NCI-H2196 treated with DMSO at 0.1 percent for 48 hours (cell line): ENCODE measurements at regions not wholly inside any gene's neighbourhood (a gene's known extent, or its start where the extent isn't known, plus 50 kb on each side); places are given as distances from the start of the nearest gene placed in this dataset.

Experiments
- DNase-seq: peaks from one replicate; lab custom pipeline; 2025; ENCODE audit not compliant: unreplicated experiment; lab: John Stamatoyannopoulos, UW

GRCh38 chr11:116420770-116421528 lies 351.8 kb downstream of the BUD13 start:
- DNase-seq = no peak

DNA sequence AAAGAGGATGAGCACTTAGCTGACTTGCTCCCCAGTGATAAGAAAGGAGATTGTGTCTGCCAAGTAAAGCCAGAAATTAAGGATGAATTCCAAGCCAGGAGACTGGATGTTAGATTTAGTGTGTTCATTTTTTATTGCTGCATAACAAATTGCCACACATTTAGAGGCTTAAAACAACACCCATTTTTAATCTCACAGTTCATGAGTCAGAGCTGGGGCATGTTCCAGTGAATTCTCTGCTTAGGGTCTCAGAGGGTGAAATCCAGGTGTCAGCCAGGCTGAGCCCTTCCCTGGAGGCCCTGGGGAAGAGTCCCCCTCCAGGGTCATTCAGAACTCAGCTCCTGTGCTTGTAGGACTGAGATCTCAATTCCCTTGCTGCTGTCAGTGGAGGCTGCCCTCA lies 352.8 kb downstream of the BUD13 start:
- DNase-seq = no peak

DNA sequence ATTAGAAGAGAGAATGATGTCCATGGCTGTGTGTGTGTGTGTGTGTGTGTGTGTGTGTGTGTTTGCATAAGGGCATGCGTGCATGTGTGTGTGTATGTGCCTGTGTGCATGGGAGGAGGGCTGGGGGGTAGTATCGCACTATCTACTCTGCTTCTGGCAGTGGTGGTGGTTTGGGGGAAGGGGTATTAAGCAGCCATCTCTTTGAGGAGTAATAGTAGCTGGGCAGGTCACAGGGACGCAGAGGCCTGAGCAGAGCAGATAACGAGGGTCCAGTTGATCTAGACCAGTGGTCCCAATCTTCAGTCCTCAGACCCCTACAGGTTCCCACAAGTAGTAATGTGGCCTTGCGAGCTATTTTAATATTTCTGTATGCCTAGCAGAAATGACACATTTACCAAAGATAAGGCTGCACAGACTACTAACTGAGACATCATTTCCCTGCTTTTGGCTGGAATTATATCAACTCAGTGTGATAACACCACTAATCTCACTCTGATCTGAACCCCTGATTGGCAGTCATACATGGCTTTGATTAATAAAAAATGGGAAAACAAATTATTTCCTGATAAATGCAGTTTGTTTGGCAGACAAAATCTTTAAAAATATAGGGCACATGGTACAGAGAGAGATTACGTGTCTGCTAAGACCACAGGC lies 354.3 kb downstream of the BUD13 start:
- no peak for DNase-seq

- DNase-seq = no peak
Measured at GRCh38 chr11:116416852-116417251, 355.9 kb downstream of the BUD13 start.

GRCh38 chr11:116415095-116415494 lies 357.7 kb downstream of the BUD13 start:
- DNase-seq = no peak

DNA sequence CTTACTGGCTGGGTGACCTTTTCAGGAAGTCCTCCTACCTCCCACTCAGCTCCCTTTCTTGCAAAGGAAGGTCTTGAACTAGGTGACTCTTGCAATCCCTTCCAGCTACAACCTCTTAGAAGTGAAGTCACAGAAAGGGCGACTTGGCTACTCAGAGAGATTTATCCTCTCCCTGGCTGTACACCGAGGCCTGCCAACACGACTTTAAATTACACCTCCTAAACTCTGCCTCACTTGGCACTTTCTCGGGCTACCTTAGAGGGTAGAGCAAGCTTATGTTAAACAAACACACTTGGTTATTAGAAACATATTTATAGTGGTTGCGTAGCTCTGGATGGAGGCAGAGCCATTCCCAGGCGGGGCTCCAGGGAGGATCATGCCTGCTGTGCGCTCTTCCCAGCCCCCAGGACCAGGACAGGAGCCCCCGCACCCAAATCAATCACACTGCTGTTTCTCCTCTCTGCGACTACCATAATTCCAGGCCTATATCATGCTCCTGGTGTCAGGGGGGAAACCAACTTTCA lies 358.4 kb downstream of the BUD13 start:
- DNase-seq = no peak

- no peak for DNase-seq
Measured at GRCh38 chr11:116413301-116414242, 359.2 kb downstream of the BUD13 start.

GRCh38 chr11:116412118-116412889 lies 360.5 kb downstream of the BUD13 start:
- DNase-seq = no peak

GRCh38 chr11:116409238-116409637 lies 363.5 kb downstream of the BUD13 start:
- DNase-seq = no peak

- no peak for DNase-seq
Measured at GRCh38 chr11:116406042-116406441, 366.7 kb downstream of the BUD13 start.

GRCh38 chr11:116404462-116404798 lies 368.4 kb downstream of the BUD13 start:
- no peak for DNase-seq

DNA sequence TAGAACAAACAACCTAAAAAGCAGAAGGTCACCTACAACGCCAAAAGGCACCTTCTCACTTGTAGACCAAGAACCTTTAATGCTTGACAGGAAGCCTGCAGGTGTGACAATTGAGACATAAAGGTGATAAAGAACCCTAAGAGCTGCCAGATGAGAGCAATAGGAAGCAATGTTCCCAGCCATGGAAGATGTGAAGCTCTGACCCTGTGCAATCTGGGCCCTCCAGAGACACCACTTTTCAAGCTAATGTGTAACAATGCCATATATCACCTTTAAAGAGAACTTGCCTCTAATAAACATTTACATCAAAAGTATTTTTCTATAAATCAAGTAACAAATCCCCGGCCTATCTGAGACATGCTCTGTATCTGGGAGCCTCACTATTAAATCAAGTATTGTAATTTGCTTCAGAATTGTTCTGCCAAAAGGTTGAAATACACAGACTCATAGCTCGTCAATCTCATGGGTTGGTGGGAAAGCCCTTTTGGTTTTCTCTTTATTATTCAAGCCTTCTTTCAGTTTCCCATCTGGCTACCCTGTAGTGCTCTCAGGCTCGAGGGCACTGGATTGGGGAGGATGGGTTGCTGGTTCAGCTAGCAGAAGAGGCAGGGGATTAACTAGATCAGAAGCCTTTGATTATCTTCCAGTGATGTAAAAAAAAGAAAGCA lies 368.9 kb downstream of the BUD13 start:
- DNase-seq = no peak

- DNase-seq = no peak
Measured at GRCh38 chr11:116400081-116400480, 372.7 kb downstream of the BUD13 start.

GRCh38 chr11:116397602-116398084 lies 375.1 kb downstream of the BUD13 start:
- DNase-seq = no peak

DNA sequence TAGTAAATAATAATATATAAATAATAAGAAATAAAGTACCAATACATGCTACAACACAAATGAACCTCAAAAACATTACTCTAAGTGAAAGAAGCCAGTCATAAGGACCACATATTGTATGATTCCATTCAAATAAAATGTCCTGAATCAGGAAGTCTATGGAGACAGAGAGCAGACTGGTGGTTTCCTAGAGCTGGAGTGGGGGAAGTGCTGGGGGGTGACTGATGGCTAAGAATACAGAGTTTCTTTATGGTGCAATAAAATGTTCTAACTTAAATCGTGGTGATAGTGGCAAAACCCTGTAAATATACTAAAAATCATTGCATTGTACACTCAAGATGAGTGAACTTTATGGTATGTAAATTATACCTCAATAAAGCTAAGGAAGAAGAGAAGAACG lies 376.5 kb downstream of the BUD13 start:
- no peak for DNase-seq

DNA sequence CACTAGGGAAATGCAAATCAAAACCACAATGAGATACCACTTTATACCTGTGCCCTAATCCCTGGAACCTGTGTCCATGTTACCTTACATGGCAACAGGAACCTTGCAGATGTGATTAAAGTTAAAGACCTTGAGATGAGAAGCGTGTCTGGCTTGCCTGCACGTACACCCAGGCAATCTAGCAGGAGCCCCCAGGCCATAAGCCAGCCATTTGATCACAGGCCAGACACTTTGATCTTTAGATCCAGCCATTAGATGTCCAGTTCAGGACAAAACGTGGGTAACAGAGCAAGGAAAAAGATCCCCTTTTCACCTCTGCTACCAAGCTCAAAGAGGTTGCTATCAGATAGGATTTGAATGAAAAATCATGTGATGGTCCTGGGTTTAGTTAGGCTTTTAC lies 378.8 kb downstream of the BUD13 start:
- DNase-seq = no peak

DNA sequence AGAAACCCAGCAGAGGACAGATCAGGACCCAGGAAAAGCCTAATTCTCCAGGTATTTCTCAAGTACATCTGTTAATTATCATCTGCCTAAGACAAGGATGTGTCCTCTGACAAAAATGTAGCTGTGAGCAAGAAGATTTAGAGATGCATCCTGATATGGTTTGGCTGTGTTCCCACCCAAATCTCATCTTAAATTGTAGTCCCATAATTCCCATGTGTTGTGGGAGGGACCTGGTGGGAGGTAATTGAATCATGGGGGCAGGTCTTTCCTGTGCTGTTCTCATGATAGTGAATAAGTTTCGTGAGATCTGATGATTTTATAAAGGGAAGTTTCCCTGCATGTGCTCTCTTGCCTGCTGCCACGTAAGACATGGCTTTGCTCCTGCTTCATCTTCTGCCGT lies 381.8 kb downstream of the BUD13 start:
- no peak for DNase-seq

- no peak for DNase-seq
Measured at GRCh38 chr11:116388146-116388545, 384.6 kb downstream of the BUD13 start.

DNA sequence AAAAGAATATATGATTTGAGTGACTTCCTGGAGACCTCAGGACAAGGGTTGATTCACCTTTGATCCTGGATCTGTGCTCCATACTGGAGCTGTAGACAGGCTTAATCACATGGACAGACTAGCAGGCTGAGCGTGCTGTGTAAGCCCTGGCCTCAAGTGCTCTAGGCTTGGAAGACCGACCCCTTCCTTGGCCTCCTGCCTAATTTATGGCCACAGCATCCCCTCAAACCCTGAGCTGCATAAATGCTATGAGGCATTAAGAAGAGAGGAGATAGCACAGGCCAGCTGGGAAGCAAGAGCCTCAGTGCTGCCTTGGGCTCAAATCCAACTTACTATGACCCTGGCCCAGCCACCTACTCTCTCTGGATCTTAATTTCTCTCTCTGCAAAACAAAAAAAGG lies 385.1 kb downstream of the BUD13 start:
- DNase-seq = no peak

DNA sequence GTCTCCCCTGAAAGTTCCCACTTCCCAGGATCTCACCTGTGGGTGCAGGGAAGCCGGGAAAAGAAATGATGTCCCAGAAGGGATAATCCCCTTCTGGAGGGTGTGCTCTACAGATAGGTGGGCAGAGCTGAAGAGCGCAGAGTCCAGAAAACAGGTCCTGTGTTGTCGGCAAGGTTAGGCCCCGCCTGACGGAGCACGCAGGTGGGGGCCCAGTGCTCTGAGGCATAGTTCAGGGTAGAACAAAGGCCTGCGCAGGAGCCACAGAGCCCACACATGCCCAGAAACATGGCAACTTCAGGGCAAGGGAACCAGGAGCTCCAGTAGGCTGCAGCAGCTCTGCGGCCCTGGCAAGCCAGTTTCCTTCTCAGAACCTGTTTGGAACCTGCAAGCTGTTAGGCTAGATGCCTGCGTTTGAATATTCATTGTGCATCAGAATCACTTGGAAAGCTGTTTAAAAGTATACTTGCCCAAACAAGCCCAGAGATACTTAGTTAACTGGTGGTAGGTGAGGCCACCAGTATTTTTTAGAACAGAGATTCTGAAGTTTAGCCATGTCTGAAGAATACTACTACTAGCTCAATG lies 386.6 kb downstream of the BUD13 start:
- DNase-seq = no peak
